ENCODE measurements at regions not wholly inside any gene's neighbourhood (a gene's known extent, or its start where the extent isn't known, plus 50 kb on each side); places are given as distances from the start of the nearest gene placed in this dataset.

- Histone ChIP-seq H3K9ac (ENCODE audit: low read length) (no peak overlapping the region), H3K14ac (ENCODE audit: low read length) (no peak overlapping the region), H4K8ac (ENCODE audit: low read depth, low read length) (no peak overlapping the region), H3K23ac (ENCODE audit: low read length) (no peak overlapping the region), H2BK12ac (ENCODE audit: low read length) (no peak overlapping the region), H3K18ac (ENCODE audit: low read length) (no peak overlapping the region), H4K91ac (ENCODE audit: low read depth, low read length) (no peak overlapping the region), H3K4ac (ENCODE audit: low read depth, low read length) (no peak overlapping the region), H3K9me3 (ENCODE audit: insufficient read depth, low read depth, low read length) (no peaks in the 10 kb centered on the region), H2AFZ (ENCODE audit: insufficient read depth, low read length, poor library complexity) (no peak overlapping the region), H3K4me2 (ENCODE audit: low read length) (no peak overlapping the region), H3K27me3 (ENCODE audit: insufficient read depth, low read length) (no peaks in the 10 kb centered on the region), H3K4me3 (ENCODE audit: low read depth, low read length) (no peak overlapping the region), H3K27ac (ENCODE audit: low read depth, low read length) (no peak overlapping the region), H4K12ac (ENCODE audit: low read depth, low read length) (no peak overlapping the region), H3K36me3 (ENCODE audit: control insufficient read depth in 1 of 2, insufficient read depth in 2 of 2, low read length in 2 of 2) (no peaks in the 10 kb centered on the region), H3K79me1 (ENCODE audit: low read length) (no peaks in the 10 kb centered on the region), H2AK5ac (ENCODE audit: low read length) (no peak overlapping the region), H2BK5ac (ENCODE audit: low read depth, low read length, poor library complexity) (no peak overlapping the region), H3K79me2 (ENCODE audit: control insufficient read depth, insufficient read depth, low read length, poor library complexity) (no peaks in the 10 kb centered on the region), H3K4me1 (ENCODE audit: control insufficient read depth in 1 of 2, insufficient read depth in 2 of 2, low read length in 2 of 2) (no peaks in the 10 kb centered on the region), H2BK120ac (ENCODE audit: insufficient read depth, low read length, poor library complexity) (no peak overlapping the region)
- WGBS (ENCODE audit: extremely low coverage, insufficient coverage, insufficient read length), result no CpG with 5 or more reads among the region's 6 CpGs
- peak in 1 of 2 donors; percentile 80 for DNase-seq
Observed at GRCh38 chr15:67998599-67999133, 55.4 kb upstream of the PIAS1 start.

DNA sequence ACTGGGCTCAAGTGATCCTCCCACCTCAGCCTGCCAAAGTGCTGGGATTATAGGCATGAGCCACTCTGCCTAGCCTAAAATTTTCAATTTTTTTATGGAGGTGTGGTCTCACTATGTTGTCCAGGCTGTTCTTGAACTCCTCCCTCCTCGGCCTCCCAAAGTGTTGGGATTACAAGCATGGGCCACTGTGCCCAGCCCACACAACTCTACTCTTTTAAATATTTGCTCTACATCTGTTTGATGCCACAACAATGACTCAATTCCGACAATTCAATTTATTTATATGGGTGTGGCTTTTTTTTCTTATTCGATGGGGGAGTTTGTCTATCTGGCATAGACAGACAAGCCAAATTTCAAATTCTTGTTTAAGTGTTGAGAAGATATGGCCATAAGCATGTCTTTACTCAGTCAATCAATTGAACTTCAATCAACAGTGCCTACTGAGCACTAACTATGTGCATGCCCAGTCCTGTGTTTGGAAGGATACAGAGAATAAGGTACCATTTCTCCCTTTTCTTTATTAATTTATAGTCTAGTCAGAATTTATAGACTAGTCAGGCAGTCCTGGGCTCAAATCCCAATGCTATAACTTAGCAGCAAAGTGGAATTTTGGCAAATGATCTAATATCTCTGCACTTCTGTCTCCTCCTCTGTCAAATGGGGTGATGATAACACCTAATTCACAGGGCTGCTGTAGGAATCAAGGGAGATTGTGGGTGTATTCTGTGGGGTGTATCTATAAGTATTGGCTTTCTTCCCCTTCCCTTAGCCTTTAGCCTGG lies 54.6 kb upstream of the PIAS1 start:
- H3K4me2 ChIP-seq (ENCODE audit: low read length), result no peak overlapping the region
- no peak overlapping the region for H3K23ac ChIP-seq (ENCODE audit: low read length)
- H4K91ac ChIP-seq (ENCODE audit: low read depth, low read length), result no peak overlapping the region
- H3K4me1 ChIP-seq (ENCODE audit: control insufficient read depth in 1 of 2, insufficient read depth in 2 of 2, low read length in 2 of 2), result no peaks in the 10 kb centered on the region
- H2BK120ac ChIP-seq (ENCODE audit: insufficient read depth, low read length, poor library complexity), result no peak overlapping the region
- no peak overlapping the region for H4K12ac ChIP-seq (ENCODE audit: low read depth, low read length)
- H3K79me1 ChIP-seq (ENCODE audit: low read length), result no peaks in the 10 kb centered on the region
- H3K9ac ChIP-seq (ENCODE audit: low read length), result no peak overlapping the region
- no peak overlapping the region for H2AFZ ChIP-seq (ENCODE audit: insufficient read depth, low read length, poor library complexity)
- H3K79me2 ChIP-seq (ENCODE audit: control insufficient read depth, insufficient read depth, low read length, poor library complexity), result no peaks in the 10 kb centered on the region
- no CpG with 5 or more reads among the region's 3 CpGs for WGBS (ENCODE audit: extremely low coverage, insufficient coverage, insufficient read length)
- no peaks in the 10 kb centered on the region for H3K27me3 ChIP-seq (ENCODE audit: insufficient read depth, low read length)
- H3K4ac ChIP-seq (ENCODE audit: low read depth, low read length), result no peak overlapping the region
- DNase-seq, result no peak
- no peak overlapping the region for H3K4me3 ChIP-seq (ENCODE audit: low read depth, low read length)
- no peaks in the 10 kb centered on the region for H3K9me3 ChIP-seq (ENCODE audit: insufficient read depth, low read depth, low read length)
- H3K18ac ChIP-seq (ENCODE audit: low read length), result no peak overlapping the region
- no peaks in the 10 kb centered on the region for H3K36me3 ChIP-seq (ENCODE audit: control insufficient read depth in 1 of 2, insufficient read depth in 2 of 2, low read length in 2 of 2)
- no peak overlapping the region for H2BK5ac ChIP-seq (ENCODE audit: low read depth, low read length, poor library complexity)
- no peak overlapping the region for H2AK5ac ChIP-seq (ENCODE audit: low read length)
- H4K8ac ChIP-seq (ENCODE audit: low read depth, low read length), result no peak overlapping the region
- H3K27ac ChIP-seq (ENCODE audit: low read depth, low read length), result no peak overlapping the region
- no peak overlapping the region for H2BK12ac ChIP-seq (ENCODE audit: low read length)
- H3K14ac ChIP-seq (ENCODE audit: low read length), result no peak overlapping the region

- H3K23ac ChIP-seq (ENCODE audit: low read length), result no peak overlapping the region
- no peaks in the 10 kb centered on the region for H3K36me3 ChIP-seq (ENCODE audit: control insufficient read depth in 1 of 2, insufficient read depth in 2 of 2, low read length in 2 of 2)
- H4K12ac ChIP-seq (ENCODE audit: low read depth, low read length), result no peak overlapping the region
- no peaks in the 10 kb centered on the region for H3K79me2 ChIP-seq (ENCODE audit: control insufficient read depth, insufficient read depth, low read length, poor library complexity)
- no peak overlapping the region for H3K4me2 ChIP-seq (ENCODE audit: low read length)
- H3K9me3 ChIP-seq (ENCODE audit: insufficient read depth, low read depth, low read length), result no peaks in the 10 kb centered on the region
- no peaks in the 10 kb centered on the region for H3K27me3 ChIP-seq (ENCODE audit: insufficient read depth, low read length)
- no peak overlapping the region for H2BK12ac ChIP-seq (ENCODE audit: low read length)
- no peak overlapping the region for H2AK5ac ChIP-seq (ENCODE audit: low read length)
- no peak overlapping the region for H3K9ac ChIP-seq (ENCODE audit: low read length)
- H2AFZ ChIP-seq (ENCODE audit: insufficient read depth, low read length, poor library complexity), result no peak overlapping the region
- H4K91ac ChIP-seq (ENCODE audit: low read depth, low read length), result no peak overlapping the region
- no peak overlapping the region for H3K14ac ChIP-seq (ENCODE audit: low read length)
- H2BK120ac ChIP-seq (ENCODE audit: insufficient read depth, low read length, poor library complexity), result no peak overlapping the region
- H3K4me3 ChIP-seq (ENCODE audit: low read depth, low read length), result no peak overlapping the region
- no peaks in the 10 kb centered on the region for H3K4me1 ChIP-seq (ENCODE audit: control insufficient read depth in 1 of 2, insufficient read depth in 2 of 2, low read length in 2 of 2)
- no peak overlapping the region for H2BK5ac ChIP-seq (ENCODE audit: low read depth, low read length, poor library complexity)
- no peak for DNase-seq
- H4K8ac ChIP-seq (ENCODE audit: low read depth, low read length), result no peak overlapping the region
- no peak overlapping the region for H3K27ac ChIP-seq (ENCODE audit: low read depth, low read length)
- H3K79me1 ChIP-seq (ENCODE audit: low read length), result no peaks in the 10 kb centered on the region
- H3K4ac ChIP-seq (ENCODE audit: low read depth, low read length), result no peak overlapping the region
- H3K18ac ChIP-seq (ENCODE audit: low read length), result no peak overlapping the region
Observed at GRCh38 chr15:68000754-68001153, 53.4 kb upstream of the PIAS1 start.

DNA sequence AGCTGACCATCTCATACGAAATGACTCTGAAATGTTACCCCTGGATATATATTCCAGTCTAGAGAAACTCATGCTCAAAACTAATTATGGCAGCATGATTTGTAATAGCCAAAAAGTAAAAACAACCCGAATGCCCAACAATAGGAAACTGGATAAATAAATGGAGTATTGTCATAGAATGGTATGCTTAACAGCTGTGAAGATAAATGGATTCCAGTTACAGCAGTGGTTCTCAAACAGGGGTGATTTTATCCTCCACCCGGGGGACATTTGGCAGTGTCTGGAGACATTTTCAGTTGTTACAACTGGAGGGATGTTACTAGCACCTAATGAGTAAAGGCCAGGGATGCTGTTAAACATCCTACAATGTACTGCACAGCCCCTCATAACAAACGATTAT lies 52.3 kb upstream of the PIAS1 start:
- no peak overlapping the region for H3K27ac ChIP-seq (ENCODE audit: low read depth, low read length)
- H3K14ac ChIP-seq (ENCODE audit: low read length), result no peak overlapping the region
- no peaks in the 10 kb centered on the region for H3K4me1 ChIP-seq (ENCODE audit: control insufficient read depth in 1 of 2, insufficient read depth in 2 of 2, low read length in 2 of 2)
- H3K79me2 ChIP-seq (ENCODE audit: control insufficient read depth, insufficient read depth, low read length, poor library complexity), result no peaks in the 10 kb centered on the region
- H4K91ac ChIP-seq (ENCODE audit: low read depth, low read length), result no peak overlapping the region
- H3K79me1 ChIP-seq (ENCODE audit: low read length), result no peaks in the 10 kb centered on the region
- H3K4ac ChIP-seq (ENCODE audit: low read depth, low read length), result no peak overlapping the region
- no peak overlapping the region for H3K9ac ChIP-seq (ENCODE audit: low read length)
- H3K27me3 ChIP-seq (ENCODE audit: insufficient read depth, low read length), result no peaks in the 10 kb centered on the region
- H3K18ac ChIP-seq (ENCODE audit: low read length), result no peak overlapping the region
- H4K12ac ChIP-seq (ENCODE audit: low read depth, low read length), result no peak overlapping the region
- H3K36me3 ChIP-seq (ENCODE audit: control insufficient read depth in 1 of 2, insufficient read depth in 2 of 2, low read length in 2 of 2), result no peaks in the 10 kb centered on the region
- no peak overlapping the region for H2BK12ac ChIP-seq (ENCODE audit: low read length)
- no peak for DNase-seq
- H2AFZ ChIP-seq (ENCODE audit: insufficient read depth, low read length, poor library complexity), result no peak overlapping the region
- peaks cover 5% of the 10 kb centered on the region for H3K9me3 ChIP-seq (ENCODE audit: insufficient read depth, low read depth, low read length)
- H4K8ac ChIP-seq (ENCODE audit: low read depth, low read length), result no peak overlapping the region
- H2AK5ac ChIP-seq (ENCODE audit: low read length), result no peak overlapping the region
- no peak overlapping the region for H3K4me3 ChIP-seq (ENCODE audit: low read depth, low read length)
- H3K4me2 ChIP-seq (ENCODE audit: low read length), result no peak overlapping the region
- no CpG with 5 or more reads among the region's 4 CpGs for WGBS (ENCODE audit: extremely low coverage, insufficient coverage, insufficient read length)
- H3K23ac ChIP-seq (ENCODE audit: low read length), result no peak overlapping the region
- H2BK120ac ChIP-seq (ENCODE audit: insufficient read depth, low read length, poor library complexity), result no peak overlapping the region
- no peak overlapping the region for H2BK5ac ChIP-seq (ENCODE audit: low read depth, low read length, poor library complexity)

Measured in trophoblast cell (in vitro differentiated cells and primary cell).